C4-2B (cell line): ENCODE measurements at regions not wholly inside any gene's neighbourhood (a gene's known extent, or its start where the extent isn't known, plus 50 kb on each side); places are given as distances from the start of the nearest gene placed in this dataset.

Experiments used
- H3K27ac ChIP-seq: fragments of 450-650 bp; 2 replicates; pipeline ENCODE4 v1.5.1; 2017
- CTCF ChIP-seq: fragments of 450-650 bp; conservative IDR thresholded peaks from 2 replicates; pipeline ENCODE4 v1.5.1; 2017; ENCODE audit warnings: mild to moderate bottlenecking
- ZFX ChIP-seq: fragments of 450-650 bp; IDR thresholded peaks from 2 replicates; pipeline ENCODE4 v1.6.1; 2017

DNA sequence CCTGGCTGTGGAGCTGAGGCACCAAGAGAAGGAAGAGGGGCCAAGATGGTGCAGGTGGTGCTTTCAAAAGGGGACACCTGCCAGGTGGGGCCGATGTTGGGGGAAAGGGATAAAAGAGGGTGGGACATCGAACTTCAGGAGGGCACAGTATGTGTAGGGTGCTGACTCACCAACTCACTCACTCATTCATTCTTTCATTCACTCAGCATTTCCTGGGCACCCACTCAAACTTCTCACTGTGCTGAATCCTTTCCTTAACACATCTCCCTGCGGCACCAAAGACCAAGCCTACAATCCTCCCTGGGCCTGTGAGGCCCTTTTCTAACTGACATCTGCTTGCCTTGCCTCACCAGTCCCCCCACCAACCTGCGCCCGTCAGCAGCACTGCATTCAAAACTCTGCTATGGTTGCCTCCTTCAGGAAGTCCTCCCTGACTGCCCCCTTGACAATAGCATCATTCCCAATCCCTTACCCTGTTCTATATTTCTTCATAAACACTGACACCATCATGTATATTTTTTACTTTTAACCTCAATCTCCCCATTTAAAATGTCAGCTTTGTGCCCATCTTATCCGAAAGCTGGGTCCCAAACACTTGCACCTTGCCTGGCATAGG lies 246.6 kb downstream of the MN1 start:
- no peak overlapping the region for H3K27ac ChIP-seq
- TF ChIP-seq CTCF = no peak
- TF ChIP-seq ZFX = no peak

- H3K27ac ChIP-seq = no peak overlapping the region
- TF ChIP-seq CTCF (no peak), ZFX (no peak)
These were observed 245.2 kb downstream of the MN1 start for GRCh38 chr22:27556371-27556770.

- TF ChIP-seq ZFX = no peak
- no peak for TF ChIP-seq CTCF
- H3K27ac ChIP-seq = no peak overlapping the region
These were observed 244.1 kb downstream of the MN1 start for GRCh38 chr22:27557286-27558008.

GRCh38 chr22:27558658-27559371 lies 242.7 kb downstream of the MN1 start:
- TF ChIP-seq ZFX = no peak
- no peak overlapping the region for H3K27ac ChIP-seq

DNA sequence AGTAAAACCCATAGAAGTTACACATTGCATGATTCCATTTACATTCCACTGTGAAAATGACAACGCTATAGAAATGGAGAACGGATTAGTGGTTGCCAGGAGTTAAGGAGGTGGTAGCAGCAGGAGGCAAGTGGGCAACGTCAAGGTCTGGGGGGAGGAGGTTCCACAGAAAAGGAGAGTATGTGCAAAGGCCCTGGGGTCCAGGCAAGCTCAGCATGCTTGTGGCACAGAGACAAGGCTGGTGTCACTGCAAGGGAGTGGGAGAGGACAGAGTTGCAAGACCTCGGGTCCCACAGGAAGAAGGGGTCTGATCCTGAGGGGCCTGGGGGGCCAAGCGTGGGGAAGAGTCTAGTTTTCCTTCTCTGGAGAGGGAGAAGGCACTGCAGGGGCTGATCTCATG lies 240.8 kb downstream of the MN1 start:
- TF ChIP-seq CTCF (no peak), ZFX (no peak)
- H3K27ac ChIP-seq = no peak overlapping the region

DNA sequence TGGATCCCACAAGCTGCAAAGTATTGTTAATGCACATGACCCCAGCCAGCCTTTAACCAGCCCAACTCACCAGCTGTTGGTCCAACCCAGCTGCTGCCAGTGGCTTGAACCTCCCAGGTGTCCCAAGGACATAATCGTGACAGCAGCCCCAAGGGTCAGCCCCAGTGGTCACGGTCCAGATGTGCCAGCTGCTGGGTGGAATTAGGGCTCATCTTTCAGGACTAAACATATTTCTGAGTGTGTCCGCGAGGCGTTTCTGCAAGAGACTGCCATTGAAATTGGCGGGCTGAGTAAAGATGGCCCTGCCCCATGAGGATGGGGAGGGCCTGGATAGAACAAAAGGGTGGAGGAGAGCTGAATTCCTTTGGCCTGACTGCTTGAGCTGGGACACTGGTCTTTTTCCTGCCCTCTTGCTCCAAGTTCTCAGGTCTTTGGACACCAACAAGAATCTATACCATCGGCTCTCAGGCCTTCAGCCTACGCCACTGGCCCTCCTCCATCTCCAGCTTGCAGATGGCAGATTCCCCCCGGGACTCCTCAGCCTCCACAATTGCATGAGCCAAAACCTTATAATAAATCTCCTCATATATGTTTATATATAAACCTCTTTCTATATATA lies 240.2 kb downstream of the MN1 start:
- TF ChIP-seq CTCF (no peak), ZFX (no peak)
- no peak overlapping the region for H3K27ac ChIP-seq

- TF ChIP-seq ZFX = no peak
- TF ChIP-seq CTCF = no peak
- no peak overlapping the region for H3K27ac ChIP-seq
These were observed 236.8 kb downstream of the MN1 start for GRCh38 chr22:27564806-27565205.
